ACC112 (cell line): ENCODE measurements at regions not wholly inside any gene's neighbourhood (a gene's known extent, or its start where the extent isn't known, plus 50 kb on each side); places are given as distances from the start of the nearest gene placed in this dataset.

Source experiments
- H2AFZ ChIP-seq: fragments of 200-600 bp; sonication (generic); one replicate; pipeline ENCODE4 v1.6.0; 2017; ENCODE audit warnings: antibody characterized with exemption, low read length; ENCODE audit not compliant: unreplicated experiment
- H3K27ac ChIP-seq: fragments of 200-600 bp; sonication (generic); 2 replicates; pipeline ENCODE4 v1.5.1; 2014; ENCODE audit warnings: low read depth, mild to moderate bottlenecking, antibody characterized with exemption, low read length, moderate library complexity
- H3K27me3 ChIP-seq: fragments of 200-600 bp; sonication (generic); 2 replicates; pipeline ENCODE4 v1.6.1; 2014; ENCODE audit warnings: mild to moderate bottlenecking, antibody characterized with exemption, low read length, moderate library complexity, mixed read lengths; ENCODE audit not compliant: insufficient read depth
- H3K36me3 ChIP-seq: fragments of 200-600 bp; sonication (generic); 2 replicates; pipeline ENCODE4 v1.6.1; 2016; ENCODE audit warnings: mild to moderate bottlenecking, antibody characterized with exemption, low read length, moderate library complexity, mixed read lengths; ENCODE audit not compliant: insufficient read depth
- H3K4me1 ChIP-seq: fragments of 200-600 bp; sonication (generic); one replicate; pipeline ENCODE4 v1.6.1; 2016; ENCODE audit warnings: low read length, mixed read lengths; ENCODE audit not compliant: insufficient read depth, unreplicated experiment, control insufficient read depth
- H3K4me3 ChIP-seq: fragments of 200-600 bp; sonication (generic); 2 replicates; pipeline ENCODE4 v1.5.1; 2014; ENCODE audit warnings: mild to moderate bottlenecking, low read depth, low read length
- H3K79me2 ChIP-seq: fragments of 200-600 bp; sonication (generic); one replicate; pipeline ENCODE4 v1.6.0; 2016; ENCODE audit warnings: low read length; ENCODE audit not compliant: control insufficient read depth, unreplicated experiment, insufficient read depth

DNA sequence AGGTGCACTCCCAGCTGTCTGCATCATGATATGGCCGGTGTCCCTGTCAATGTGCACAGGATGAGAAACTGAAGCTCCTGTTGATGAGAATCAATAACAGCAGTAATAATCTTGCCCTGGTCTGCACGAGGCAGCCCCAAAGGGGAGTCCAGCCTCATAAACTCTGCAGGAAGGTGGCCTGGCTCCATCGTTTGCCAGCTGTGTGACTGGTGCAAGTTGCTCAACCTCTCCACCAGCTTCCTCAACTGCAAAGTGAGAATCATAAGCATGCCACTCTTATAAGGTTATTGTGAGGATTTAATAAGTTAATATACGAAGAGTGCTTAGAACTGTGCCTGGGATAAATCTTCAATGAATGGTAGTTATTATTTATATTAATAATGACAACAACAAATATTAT, 203.4 kb upstream of the HES1 start:
- Histone ChIP-seq H3K79me2 (no peaks in the 10 kb centered on the region), H2AFZ (no peak overlapping the region), H3K27me3 (peaks cover 74% of the 10 kb centered on the region), H3K36me3 (no peaks in the 10 kb centered on the region), H3K4me1 (no peaks in the 10 kb centered on the region), H3K27ac (no peak overlapping the region), H3K4me3 (no peak overlapping the region)

DNA sequence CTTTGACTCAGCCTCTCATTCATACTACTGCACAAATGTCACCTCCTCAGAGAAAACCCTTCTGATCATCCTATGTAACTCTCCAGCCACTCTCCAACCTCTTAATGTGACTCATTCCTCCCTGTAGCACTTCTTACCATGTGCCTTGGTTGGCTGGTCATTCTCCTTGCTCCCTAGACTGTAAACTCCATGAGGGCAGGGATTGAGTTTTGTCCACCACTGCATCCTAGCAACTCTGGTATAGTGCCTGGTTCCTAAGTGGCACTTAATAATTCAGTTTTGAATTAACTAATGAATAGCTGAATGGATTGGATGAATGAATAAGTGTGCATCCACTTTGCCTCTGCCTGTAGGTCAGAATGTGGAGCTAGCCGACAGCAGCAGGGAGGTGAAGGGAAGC, 202.5 kb upstream of the HES1 start:
- Histone ChIP-seq H3K4me3 (no peak overlapping the region), H3K27ac (no peak overlapping the region)

DNA sequence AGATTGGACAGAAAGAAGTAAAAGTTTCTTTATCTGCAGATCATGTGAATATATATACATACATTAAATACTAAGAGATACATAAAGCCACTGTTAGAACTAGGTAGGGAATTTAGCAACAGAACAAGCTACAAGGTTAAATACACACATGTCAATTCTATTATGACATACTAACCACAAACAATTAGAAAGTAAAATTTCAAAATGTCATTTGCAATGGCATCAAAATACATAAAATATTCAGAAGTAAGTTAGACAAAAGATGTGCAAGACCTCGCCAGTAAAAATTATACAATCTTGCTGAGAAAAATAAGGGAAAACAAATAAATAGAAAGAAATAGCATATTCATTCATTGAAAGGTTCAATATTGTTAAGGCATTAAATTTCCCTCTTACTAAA, 200.0 kb upstream of the HES1 start:
- H3K36me3 ChIP-seq, result no peaks in the 10 kb centered on the region
- no peak overlapping the region for H2AFZ ChIP-seq
- H3K4me1 ChIP-seq, result no peaks in the 10 kb centered on the region
- H3K4me3 ChIP-seq, result no peak overlapping the region
- no peak overlapping the region for H3K27ac ChIP-seq
- peaks cover 79% of the 10 kb centered on the region for H3K27me3 ChIP-seq
- H3K79me2 ChIP-seq, result no peaks in the 10 kb centered on the region

More for the DNA sequence above, 202.5 kb upstream of the HES1 start:
- H3K36me3 ChIP-seq, result no peaks in the 10 kb centered on the region
- peaks cover 78% of the 10 kb centered on the region for H3K27me3 ChIP-seq
- no peak overlapping the region for H2AFZ ChIP-seq
- no peaks in the 10 kb centered on the region for H3K4me1 ChIP-seq
- H3K79me2 ChIP-seq, result no peaks in the 10 kb centered on the region

DNA sequence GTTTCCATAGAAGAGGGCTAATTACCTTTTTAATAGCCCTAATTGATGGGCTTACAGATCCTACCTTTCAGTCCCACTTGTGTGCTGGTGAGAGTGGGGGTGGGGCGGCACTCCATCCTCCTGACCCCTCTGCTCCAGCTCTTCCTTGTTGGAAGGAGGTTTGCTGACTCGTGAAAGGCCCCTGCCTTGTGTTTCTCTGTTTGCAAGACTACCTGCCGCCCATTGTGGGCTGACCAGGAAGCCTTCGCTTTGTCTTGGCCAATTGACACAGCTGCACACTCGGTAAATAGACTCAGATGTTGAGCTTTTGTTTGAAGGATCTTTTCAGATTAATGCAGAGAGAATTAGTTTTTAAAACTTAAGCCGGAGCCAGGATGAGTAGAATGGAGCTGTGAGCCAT, 197.3 kb upstream of the HES1 start:
- H3K36me3 ChIP-seq, result no peaks in the 10 kb centered on the region
- H3K4me1 ChIP-seq, result no peaks in the 10 kb centered on the region
- H2AFZ ChIP-seq, result no peak overlapping the region
- H3K27ac ChIP-seq, result no peak overlapping the region
- H3K79me2 ChIP-seq, result no peaks in the 10 kb centered on the region
- H3K27me3 ChIP-seq, result peaks cover 68% of the 10 kb centered on the region
- H3K4me3 ChIP-seq, result no peak overlapping the region

DNA sequence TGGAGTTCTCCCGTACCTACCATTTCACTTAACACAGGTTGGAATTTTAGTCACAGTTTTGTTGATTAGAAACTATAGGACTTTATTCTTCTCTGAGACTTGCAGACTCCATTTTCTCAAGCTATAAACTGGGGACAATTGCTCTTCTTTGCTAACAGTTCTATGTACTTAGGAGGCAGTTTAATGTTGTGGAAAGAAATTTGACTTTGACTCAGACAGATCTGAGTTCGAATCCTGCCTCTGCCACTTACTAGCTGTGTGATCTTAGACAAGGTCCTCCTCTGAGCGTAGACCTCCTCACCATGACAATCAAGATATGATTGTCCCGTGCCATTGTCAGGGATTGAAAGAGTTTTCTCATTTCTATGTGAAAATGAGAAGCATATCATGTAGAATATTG, 196.4 kb upstream of the HES1 start:
- Histone ChIP-seq H3K79me2 (no peaks in the 10 kb centered on the region), H3K27me3 (peaks cover 67% of the 10 kb centered on the region), H3K27ac (no peak overlapping the region), H2AFZ (no peak overlapping the region), H3K4me3 (no peak overlapping the region), H3K36me3 (no peaks in the 10 kb centered on the region), H3K4me1 (no peaks in the 10 kb centered on the region)

DNA sequence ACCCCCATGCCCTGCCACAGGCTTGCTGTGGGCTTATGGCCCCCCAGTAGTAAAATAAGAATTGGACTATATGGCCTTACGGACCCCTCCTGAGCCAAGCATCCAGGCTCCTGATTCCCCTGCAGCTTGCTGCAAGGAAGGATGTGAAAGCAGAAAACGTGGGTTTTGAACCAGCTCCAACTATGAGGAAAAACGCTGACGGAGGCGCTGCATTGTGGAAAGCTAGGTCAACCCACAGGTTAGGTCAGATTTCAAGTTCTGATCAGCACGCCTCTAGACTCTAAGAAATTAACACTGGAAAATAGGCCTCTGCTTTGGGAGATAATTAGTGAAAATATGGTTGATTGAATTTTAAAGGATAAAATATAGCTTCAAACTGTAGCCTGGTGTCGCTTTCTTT, 195.4 kb upstream of the HES1 start:
- Histone ChIP-seq H3K27ac (no peak overlapping the region), H3K36me3 (no peaks in the 10 kb centered on the region), H2AFZ (no peak overlapping the region), H3K4me3 (no peak overlapping the region), H3K79me2 (no peaks in the 10 kb centered on the region), H3K4me1 (no peaks in the 10 kb centered on the region), H3K27me3 (peaks cover 67% of the 10 kb centered on the region)

DNA sequence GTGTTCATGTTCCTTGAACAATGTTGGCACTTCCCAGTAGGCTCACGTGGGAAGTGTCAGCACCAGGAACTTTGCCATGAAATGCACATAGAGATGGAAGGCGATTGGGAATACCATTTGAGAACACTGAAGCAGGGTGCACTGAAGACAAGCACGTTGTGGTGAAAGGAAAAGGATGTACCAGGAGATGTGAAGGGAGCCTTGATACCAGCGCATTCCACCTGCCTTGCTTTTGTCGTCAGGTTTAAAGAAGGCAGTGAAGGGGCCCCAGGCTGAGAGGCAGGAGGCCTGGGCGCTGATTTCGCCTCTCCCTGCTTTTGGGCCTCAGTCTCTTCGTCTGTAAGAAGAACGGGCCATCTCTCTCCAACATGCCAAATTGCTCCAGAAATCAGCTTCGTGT, 194.5 kb upstream of the HES1 start:
- H3K4me1 ChIP-seq, result no peaks in the 10 kb centered on the region
- no peak overlapping the region for H3K27ac ChIP-seq
- H3K27me3 ChIP-seq, result peaks cover 66% of the 10 kb centered on the region
- H3K36me3 ChIP-seq, result no peaks in the 10 kb centered on the region
- H3K4me3 ChIP-seq, result no peak overlapping the region
- H3K79me2 ChIP-seq, result no peaks in the 10 kb centered on the region
- H2AFZ ChIP-seq, result no peak overlapping the region

DNA sequence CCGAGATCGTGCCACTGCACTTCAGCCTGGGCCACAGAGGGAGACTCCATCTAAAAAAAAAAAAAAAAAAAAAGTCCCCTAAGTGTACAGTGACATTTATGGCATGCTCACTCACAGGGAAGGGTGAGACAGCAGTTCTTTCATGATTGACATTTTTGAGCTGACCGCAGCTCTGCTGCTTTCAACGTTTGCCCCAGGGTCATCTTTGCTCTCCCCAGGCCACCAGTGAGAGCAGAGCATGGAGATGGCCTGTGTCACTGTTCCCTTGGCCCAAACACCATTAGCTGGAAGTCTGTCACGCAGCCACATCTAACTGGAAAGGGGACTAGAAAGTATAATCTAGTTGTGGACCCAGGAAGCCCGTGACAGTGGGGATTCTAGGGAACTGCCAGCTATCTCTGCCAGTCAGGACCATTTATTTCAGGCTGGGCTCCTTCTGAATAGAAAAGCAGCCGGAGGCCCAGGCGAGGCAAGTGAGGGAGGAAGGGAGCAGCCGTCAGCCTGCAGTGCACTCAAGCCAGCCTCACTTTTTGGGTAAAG, 193.4 kb upstream of the HES1 start:
- Histone ChIP-seq H3K79me2 (no peaks in the 10 kb centered on the region), H3K4me3 (no peak overlapping the region), H3K27ac (no peak overlapping the region), H3K27me3 (peaks cover 66% of the 10 kb centered on the region), H3K4me1 (no peaks in the 10 kb centered on the region), H3K36me3 (no peaks in the 10 kb centered on the region), H2AFZ (no peak overlapping the region)

DNA sequence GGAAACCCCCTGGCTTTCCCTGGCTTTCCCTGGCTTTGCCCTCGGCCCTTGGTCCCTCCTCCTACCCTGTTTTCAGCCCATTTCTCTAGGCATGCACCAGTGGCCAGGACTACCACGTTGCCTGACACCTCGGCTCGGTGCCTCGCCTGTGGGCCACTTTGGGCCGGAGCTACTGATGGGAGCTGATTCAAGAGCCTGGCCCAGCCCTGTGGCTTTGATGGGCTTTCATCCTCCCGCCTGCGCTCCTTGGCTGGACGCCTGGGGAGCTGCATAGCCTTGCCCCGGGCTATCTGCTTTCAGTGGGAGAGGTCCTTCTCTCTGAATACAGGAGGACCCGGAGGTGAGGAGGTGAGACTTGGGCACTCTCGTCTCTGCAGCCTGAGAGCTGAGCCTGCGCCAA, 192.7 kb upstream of the HES1 start:
- Histone ChIP-seq H3K27ac (no peak overlapping the region), H2AFZ (no peak overlapping the region), H3K79me2 (no peaks in the 10 kb centered on the region), H3K4me3 (no peak overlapping the region), H3K4me1 (no peaks in the 10 kb centered on the region), H3K36me3 (no peaks in the 10 kb centered on the region), H3K27me3 (peaks cover 64% of the 10 kb centered on the region)

DNA sequence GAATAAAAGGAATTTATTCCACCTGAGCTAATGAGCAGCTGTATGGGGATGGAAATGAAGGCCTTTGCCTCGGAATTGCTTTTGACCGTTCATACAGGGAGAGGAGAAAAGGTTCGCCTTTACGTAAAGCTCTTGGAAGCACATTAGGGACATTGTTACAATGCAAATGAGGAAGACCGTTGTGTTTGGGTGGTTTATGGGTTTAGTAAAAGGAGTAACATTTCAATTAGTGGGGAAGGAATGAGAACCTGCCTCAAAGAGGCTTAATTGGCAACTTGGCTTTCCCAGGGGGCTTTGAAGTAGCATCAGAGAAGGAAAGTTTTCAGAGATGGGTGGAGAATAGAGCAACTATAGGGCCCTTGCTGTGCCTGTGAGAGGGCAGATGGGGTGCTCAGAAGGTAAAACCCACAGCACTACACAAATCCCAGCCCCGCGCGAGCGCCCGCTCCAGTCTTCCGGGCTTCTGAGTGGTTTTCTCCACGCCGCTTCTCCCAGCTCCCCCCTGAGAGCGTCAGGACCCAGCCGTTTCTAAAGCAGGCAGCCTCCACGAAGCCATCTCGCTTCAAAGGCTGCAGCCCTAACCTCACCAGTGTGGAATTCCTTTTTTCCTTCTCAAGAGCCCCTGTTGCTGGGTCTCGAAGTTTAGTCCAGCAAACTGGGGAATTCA, 192.0 kb upstream of the HES1 start:
- H3K4me1 ChIP-seq, result no peaks in the 10 kb centered on the region
- no peaks in the 10 kb centered on the region for H3K79me2 ChIP-seq
- no peak overlapping the region for H3K27ac ChIP-seq
- H3K4me3 ChIP-seq, result no peak overlapping the region
- peaks cover 66% of the 10 kb centered on the region for H3K27me3 ChIP-seq
- H3K36me3 ChIP-seq, result no peaks in the 10 kb centered on the region
- H2AFZ ChIP-seq, result no peak overlapping the region

DNA sequence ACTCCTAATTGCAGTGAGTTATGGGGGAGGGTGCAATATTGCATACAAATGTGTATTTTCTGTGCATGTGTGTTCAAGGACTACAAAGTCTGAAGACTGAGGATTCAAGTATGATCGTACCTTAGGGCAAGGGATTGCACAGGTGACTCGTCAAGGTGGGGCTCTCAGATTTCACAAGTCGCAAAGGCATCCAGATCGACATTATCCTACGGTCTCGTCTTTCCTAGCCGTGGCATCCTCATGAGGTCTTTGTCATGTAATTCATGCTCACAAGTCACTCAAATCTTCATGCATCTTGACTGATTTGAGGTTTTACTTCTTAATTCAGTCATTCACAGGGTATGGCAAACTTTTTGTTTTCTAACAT, 191.4 kb upstream of the HES1 start:
- H3K36me3 ChIP-seq, result no peaks in the 10 kb centered on the region
- no peaks in the 10 kb centered on the region for H3K79me2 ChIP-seq
- no peaks in the 10 kb centered on the region for H3K4me1 ChIP-seq
- peaks cover 66% of the 10 kb centered on the region for H3K27me3 ChIP-seq
- no peak overlapping the region for H3K27ac ChIP-seq
- H2AFZ ChIP-seq, result no peak overlapping the region
- H3K4me3 ChIP-seq, result no peak overlapping the region
